ENCODE measurements at regions not wholly inside any gene's neighbourhood (a gene's known extent, or its start where the extent isn't known, plus 50 kb on each side); places are given as distances from the start of the nearest gene placed in this dataset.

DNA sequence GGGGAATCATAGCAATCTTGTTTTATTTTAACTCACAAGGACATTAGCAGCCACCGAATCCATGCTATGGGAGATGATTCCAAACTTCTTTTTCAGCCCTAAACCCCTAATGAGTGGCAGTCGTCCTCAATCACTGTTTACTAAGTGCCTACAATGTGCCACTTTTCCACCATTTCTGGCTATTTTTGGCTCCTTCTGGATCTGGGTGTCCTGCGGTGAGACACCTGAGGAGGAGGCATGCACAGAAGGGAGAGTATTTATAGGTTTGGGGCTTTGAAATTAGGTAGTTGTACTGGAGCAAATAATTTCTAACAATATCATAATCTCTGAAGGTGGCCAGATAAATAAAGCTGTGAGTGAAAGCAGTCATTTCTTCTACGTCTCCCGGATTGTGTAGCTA is 1125.6 kb downstream of the BCL11B start:
- DNase-seq, result no peak

DNA sequence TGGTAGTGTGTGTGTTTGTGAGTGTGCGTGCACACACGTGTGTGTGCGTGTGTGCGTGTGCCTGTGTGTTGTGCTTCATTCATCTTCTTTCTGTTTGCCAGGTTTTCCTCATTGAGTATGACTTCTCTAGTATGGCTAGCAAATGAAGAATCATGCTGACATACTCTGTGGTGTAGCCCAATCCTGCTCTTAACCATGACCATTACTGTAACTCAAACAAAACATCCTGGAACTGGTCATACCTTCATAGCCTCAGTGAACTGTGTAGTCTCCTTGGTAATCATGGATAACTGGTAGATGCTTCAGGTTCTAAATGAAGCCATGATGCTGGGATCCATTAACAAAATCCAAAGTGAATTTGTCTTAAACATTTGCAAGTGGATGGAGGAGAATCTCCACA is 1117.7 kb downstream of the BCL11B start:
- no peak for DNase-seq

DNA sequence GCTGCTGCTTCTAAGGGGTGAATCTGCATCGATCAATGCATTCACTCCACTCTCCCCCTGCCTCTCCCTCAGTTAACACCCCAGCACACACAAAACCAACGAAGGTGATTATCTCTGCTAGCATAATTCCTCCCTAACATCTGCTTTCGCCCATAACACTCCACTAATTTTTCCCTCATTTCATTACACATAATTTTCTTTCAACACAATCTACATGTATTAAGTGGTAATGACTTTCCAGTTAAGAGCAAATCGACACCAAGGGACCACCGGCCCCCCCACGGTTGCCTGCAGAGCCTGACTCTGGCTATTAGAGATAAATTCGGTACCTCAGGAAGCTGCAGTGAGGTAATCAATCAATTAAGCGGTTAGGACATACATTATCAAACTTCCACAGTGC is 1115.6 kb downstream of the BCL11B start:
- DNase-seq, result no peak

DNA sequence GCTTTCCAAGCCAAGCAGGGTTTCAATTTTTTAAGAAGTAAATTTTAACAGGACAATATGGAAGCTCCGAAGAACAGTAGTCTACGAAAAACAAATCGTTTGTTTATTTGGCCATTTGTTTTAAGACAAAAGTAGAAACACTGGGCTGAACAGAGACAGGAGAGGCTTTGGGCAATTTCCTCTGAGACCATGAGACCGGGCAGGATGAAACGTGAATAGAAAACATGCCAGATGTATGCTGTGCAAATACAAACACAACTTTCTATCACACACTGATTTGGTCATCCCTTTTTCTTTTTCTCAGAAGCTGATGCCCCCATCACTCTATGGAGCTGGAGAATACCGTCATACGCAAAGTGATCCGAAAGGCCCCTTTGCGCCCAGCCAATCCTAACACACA is 1111.1 kb downstream of the BCL11B start:
- DNase-seq, result no peak

DNA sequence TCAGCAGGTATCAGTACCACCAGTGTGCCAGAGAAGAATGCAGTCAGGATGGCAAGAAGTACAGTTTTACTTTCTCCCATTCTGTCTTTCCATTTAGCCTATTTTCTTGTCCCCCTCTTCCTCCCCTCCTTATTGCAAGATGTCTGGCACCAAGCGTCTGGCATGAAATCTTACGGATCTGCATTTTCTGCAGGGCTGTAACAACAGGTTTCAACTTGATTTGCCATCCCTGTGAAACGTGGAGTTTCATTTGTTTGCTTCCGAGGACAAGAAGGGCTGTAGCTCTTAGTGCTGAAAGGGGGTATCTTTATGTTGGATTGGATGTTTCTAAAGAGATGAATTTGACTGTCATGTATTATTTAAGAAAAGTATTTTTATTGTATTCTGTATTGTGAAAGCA is 1110.6 kb downstream of the BCL11B start:
- no peak for DNase-seq

DNA sequence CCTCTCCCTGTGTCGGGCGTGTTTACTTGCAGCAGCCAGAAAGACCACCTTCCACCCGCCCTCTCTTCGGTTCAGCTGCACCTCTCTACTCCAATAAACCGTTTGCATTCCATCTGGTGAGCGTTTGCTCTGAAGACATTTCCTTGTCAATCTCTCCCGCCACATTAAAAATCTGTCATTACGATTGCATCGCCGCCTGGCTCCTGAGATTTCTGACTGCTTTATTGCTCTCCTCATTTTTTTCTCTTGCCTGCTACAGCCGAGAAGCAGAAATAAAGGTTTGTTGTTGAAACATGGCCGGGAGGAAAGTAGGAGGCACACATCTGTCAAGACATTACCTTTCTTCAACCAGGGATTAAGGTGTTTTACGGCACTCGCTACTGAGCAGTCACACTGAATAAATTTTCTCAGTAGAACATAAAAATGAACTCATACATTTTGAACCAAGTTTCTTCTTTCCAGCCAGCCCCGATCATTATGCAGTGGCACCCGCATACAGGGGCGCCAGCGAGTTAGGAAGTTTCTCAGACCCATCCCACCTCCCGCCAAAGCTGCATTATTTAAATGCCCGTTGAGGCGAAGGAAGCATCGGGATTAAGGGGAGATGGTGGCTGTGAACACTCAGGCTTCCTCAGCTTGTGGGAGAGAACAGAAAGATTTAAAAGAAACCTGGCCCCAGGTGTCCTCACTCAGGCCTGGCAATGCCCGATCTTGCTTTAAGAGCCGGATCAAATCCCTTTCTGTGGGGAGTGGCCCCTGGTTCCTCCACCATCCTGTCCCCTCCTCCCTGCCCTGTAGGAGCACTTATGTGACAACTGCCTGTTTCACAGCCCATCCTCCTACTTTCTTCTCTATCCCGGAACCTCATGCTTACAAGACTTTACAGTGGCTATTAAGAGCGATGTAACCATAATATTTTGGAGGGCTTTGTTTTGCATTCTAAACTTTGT is 1108.9 kb downstream of the BCL11B start:
- DNase-seq, result no peak

DNA sequence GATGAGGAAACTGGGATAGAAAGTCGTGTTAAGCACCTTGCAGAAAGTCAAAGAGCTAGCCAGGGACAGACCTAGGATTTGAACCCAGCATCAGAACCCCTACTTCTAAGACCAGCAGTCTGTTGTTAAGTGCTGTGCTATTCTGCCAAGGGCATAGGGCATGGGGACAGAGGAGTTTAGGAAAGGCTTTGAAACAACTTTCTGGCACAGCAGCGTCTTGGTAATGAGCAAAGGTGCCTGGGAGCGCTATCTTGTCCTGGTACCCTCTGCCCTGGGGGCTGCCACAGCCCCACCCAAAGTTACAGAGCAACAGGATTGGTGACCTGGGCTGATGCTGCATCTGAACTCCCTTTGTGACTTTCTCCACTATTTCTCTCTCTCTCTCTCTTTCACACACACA is 1108.1 kb downstream of the BCL11B start:
- DNase-seq, result no peak

DNA sequence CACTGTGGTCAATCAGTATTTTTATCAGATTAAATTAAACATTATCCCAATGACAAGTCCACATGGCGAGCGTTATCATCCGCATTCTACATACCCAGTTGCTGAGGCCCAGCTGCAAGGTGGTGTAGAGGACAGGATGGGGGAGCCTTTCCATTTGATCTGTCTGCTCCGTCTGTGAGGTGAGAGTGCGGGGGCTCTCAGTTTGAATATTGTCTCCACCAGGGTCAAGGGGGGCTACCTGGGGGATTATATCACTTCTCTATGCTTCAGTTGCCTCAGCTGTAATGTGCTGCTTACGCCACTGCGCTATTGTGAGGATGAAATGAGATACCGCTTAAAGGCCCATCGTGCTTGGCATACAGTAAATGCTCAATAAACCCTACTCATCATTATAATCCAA is 1106.0 kb downstream of the BCL11B start:
- DNase-seq, result no peak

DNA sequence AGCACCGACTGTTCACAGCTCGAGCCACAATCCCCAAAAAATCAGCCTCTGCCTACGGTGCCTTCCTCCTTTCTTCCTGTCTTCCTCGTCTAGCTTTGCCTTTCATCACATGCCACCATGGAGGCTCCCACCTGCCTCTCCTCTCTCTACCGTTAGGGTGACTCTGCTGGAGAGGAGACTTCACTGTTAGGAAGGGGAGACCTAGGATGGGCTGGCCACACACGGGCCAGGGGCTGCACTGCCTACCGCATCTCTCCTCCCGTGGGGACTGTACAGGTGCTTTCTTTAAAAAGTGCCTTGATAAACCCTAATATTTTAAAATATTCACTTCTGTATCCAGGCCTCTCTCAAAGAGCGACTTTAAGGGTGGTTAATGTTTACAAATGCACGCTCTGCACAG is 1104.7 kb downstream of the BCL11B start:
- no peak for DNase-seq

DNA sequence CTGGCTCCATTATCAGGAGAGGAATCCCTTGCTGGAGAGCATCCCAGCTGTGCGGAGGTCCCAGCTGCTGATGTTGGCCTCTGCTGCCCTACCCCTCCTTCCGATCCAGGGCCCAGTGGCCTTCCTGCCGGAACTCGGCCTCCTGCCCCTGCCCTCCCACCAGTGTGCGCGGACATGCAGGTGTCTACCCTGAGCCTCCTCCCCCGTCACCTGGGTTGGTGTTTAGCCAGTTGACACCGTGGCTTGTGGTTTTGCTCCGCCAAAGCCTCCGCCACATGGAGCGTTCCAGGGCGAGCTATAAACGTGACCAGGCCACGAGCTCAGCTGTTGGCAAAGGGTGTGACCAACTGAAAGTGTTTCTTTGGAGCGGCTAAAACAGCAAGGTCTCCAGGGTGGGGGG is 1104.3 kb downstream of the BCL11B start:
- no peak for DNase-seq

DNA sequence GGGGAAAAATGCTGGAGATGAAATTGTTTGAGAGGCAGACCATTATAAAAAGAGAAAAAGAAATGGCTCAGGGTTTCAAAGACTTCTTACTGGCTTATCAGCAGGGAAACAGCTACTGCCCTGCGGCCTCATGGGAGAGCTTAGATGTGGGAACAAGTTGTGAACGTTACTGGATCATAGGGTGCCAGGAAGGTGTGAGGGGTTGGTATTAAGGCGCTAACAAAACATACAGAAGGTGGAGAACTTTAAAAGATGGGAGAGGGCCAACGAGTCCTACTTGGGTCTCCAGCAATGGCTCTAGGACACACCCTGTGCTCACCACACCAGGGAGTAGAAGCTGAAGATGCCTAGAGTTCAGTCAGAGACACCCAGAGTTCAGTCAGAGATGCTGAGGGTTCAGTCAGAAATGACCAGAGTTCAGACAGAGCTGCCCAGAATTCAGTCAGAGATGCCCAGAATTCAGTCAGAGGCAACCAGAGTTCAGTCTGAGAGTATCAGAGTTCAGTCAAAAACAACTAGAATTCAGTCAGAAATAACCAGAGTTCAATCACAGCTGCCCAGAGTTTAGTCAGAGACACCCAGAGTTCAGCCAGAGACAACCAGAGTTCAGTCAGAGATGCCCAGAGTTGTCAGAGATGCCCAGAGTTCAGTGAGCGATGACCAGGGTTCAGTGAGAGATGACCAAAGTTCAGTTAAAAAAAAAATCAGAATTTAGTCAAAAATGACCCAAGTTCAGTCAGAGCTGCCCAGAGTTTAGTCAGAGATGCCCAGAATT is 1103.6 kb downstream of the BCL11B start:
- no peak for DNase-seq

DNA sequence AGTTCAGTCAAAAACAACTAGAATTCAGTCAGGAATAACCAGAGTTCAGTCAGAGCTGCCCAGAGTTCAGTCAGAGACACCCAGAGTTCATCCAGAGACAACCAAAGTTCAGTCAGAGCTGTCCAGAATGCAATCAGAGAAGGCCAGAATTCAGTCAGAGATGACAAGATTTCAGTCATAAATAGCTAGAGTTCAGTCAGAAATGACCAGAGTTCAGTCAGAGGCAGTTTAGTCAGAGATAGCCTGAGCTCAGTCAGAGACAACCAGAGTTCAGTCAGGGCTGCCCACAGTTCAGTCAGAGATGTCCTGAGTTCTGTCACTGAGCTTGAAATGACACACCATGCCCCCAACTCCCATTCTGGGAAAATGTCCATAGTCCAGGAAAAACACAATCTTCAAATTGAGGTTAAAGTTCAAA is 1102.8 kb downstream of the BCL11B start:
- no peak for DNase-seq

DNA sequence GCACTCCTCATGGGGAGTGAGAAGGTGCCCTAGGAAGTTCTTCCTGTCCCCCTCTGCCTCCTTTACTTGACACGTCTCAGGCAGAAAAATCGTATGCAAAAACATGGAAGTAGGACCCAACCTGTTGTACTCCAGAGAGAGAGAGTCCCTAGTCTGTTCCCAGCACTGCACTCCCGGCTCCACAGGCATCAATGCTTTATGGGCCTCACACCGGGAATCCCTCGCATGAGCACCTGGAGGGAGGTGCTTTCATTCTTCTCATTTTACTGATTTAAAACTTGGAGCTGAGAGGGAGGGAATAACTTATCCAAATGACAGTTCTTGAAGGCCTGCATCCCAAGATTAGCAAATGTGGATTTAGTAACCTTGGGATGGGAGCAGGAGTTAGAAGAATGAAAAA is 1101.4 kb downstream of the BCL11B start:
- DNase-seq, result no peak

DNA sequence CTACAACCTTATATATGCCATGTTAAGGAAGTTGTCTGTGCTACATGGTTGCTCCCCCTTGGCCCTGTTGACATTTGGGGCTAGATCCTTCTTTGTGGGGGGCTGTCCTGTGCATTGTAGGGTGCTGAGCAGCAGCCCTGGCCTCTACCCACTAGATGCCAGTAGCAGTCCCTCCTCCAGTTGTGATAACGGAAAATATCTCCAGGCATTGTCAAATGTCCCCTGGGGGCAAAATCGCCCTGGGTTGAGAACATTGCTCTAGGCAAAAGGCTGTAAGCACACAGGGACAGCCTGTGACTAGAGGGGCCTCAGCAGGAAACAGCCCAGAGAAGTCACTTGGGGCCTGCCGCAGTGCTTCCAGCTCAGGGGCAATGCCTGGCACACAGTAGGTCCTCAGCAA is 1100.3 kb downstream of the BCL11B start:
- no peak for DNase-seq

DNA sequence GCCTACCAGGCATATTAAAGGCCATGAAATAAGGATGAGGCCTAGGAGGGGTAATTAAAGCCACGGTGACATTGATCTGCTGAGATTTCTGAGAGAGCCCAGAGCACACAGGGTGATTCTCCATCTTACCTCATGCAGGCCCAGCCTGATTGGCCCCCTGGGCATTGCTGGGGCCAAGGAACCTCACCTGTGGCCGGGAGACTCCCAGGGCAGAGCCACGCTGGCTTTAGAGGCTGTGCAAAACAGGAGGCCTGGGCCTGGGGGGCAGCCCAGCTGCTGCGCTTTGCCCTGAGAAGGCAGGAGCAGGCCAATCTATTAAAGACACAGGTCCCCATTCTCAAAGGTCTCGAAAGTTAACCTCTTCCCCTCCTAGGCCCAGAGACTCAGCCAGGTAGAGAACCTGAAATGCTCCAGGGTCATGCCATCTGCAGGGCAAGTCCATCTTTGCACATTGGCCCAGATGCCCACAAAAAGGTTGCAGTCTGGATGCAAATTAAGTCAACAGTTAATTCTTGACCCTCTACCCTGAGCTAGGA is 1099.7 kb downstream of the BCL11B start:
- DNase-seq, result no peak

DNA sequence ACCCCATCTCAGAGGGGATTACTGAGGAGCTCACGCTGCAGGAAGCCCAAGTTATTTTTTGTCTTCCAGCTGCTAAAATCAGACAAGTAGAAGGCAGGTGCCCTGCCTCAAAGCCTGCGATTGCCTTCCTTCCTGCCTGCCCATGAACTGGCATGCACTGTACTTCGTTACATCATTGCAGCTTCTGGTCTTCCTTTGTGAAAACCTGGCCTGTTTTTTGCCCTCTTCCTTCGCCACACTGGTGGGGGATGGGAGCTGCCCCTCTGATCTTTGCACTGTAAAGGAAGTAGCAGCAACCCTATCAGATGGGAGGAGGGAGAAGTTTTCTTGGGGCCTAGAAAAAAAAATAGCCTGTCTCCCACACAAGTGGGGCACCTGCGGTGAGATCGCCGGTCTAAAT is 1098.7 kb downstream of the BCL11B start:
- DNase-seq, result no peak

DNA sequence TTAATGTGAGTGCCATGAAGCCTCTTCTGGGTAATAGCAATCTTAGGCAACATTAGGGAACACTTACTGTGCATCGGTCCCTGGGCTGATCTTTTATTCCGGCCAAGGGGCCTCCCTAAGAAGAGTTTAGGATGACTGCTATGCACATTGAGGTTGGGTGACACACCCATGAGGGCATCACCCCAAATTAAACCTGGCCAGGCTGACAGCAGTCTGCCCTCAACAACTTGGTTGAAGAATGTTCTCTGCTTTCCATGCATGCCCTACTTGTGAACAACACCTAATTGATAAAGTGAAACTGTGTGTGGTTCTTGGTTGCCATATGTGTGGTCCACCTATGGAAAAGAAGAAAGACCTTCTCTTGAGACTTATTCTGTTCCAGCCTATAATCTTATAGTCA is 1098.0 kb downstream of the BCL11B start:
- no peak for DNase-seq

DNA sequence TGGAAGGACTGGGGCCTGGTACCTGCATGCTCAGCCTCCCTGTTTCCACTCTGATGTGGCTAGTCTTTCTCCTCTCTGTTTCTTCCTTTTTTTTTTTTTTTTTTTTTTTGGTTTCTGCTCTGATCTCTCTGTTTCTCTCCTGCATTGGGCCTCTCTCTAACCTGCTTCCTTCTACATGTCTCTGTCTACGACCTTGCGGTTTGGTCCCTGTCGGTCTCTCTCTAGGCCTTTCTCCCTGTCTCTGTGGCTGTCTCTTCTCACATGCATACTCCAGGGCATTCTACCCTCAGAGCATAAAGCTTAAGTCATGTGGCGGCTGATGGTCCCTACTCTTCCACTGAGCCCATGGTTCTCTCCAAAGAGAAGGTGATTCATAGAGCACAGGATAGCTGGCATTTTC is 1096.6 kb downstream of the BCL11B start:
- DNase-seq, result no peak

DNA sequence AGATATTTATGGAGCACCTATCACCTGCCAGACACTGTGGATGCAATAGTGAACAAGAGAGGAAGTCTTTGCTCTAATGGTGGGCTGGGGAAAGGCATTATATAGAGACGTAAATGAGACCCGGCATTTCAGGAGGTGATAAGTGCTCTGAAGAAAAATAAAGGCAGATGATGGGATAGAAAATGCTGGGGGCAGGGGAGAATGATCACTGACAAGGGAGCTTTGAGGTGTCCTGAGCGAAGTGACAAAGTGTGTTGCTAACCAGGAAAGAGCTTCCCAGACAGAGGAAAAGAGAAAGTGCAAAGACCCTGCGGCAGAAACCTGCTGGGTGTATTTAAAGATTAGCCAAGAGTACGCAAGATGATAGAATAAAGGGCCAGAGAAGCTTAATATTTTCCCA is 1096.1 kb downstream of the BCL11B start:
- DNase-seq, result no peak

DNA sequence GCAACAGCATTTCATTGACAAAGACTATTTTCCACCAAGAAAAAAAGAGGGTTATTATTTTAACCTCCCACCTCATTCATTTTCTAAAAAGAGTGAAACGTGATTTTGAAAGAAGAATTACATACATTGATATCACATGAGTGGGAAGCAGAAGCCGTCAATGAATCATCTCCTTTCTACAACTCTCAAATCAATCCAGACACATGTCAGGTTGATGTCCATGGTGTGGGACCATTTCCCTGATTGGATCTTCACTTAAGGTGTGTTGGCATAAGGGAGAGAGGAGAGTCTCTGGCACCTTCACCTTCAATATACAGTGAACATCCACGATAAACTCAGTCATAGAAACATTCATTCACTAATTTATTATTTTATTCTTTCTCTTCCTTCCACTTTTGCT is 1095.1 kb downstream of the BCL11B start:
- no peak for DNase-seq

DNA sequence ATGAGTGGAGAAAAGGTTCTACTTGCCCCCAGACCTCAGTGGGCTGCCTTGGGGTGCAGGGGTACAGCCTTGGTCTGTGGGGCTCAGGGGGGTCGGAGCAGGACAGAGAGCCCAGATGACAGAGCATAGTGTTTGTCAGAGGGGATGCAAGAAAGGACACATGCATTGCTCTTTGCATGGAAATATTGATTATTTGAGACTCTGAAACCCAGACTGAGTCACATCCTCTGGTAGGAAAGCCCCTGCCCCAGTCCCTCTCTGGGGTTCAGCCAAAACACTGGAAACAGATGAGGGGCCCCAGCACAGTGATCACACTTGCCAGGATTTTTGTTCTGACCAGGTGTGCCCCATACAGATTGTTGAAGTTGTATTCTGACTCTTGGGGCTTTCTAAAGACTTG is 1094.4 kb downstream of the BCL11B start:
- DNase-seq, result no peak

DNA sequence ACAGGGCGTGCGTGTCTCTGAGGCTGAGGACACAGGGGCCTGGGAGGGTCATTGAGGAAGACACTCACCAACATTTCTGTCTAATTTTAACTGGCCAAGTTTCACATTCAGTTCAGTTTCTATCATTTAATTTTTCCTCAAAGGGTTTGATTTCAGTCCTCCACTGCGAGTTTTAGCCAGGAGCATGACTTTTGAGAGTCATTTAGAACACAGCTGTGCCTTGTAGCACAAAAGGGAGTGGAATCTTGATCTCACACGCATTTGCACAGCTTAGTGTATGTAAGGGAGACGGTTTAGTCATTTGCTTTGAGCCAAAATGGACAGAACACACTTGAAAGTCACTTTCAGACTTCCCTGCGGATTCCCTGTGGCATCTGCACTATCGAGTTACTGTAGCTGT is 1090.8 kb downstream of the BCL11B start:
- DNase-seq, result no peak

DNA sequence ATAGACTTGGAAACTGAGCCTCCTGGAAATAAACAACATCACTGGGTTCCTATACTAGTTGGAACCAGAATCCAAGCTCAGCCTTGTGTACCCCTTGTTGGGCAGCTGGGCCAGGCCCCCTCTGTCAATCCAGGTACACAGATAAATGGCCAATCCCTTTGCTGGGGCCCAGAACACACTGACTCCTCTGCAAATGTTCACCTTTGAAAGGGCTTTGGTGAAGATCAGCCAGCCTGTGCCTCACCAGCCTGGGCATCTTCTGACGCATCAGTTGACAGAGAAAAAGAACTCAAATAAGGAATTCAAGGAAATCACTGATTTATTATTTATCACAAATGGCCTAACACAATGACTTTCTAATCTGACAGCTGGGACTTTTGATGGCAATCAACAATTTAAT is 1090.2 kb downstream of the BCL11B start:
- no peak for DNase-seq

All from fibroblast of upper back skin (primary cell).